ENCODE measurements at regions not wholly inside any gene's neighbourhood (a gene's known extent, or its start where the extent isn't known, plus 50 kb on each side); places are given as distances from the start of the nearest gene placed in this dataset.

- WGBS (ENCODE audit: insufficient coverage), result 100% methylated on average over 1 of the region's 4 CpGs
- H2AFZ ChIP-seq (ENCODE audit: insufficient read depth, low read depth, low read length, poor library complexity, severe bottlenecking), result no peak overlapping the region
These were observed 435.0 kb downstream of the CNTN6 start for GRCh38 chr3:1527786-1528185.

GRCh38 chr3:1528621-1529020, 435.8 kb downstream of the CNTN6 start:
- no peak overlapping the region for H3K9ac ChIP-seq (ENCODE audit: insufficient read depth, low read length, poor library complexity, severe bottlenecking)
- H3K4me2 ChIP-seq (replicated peaks; ENCODE audit: extremely low read depth, low read length, poor library complexity, severe bottlenecking), result no peak overlapping the region
- TF ChIP-seq, protein P1, sequence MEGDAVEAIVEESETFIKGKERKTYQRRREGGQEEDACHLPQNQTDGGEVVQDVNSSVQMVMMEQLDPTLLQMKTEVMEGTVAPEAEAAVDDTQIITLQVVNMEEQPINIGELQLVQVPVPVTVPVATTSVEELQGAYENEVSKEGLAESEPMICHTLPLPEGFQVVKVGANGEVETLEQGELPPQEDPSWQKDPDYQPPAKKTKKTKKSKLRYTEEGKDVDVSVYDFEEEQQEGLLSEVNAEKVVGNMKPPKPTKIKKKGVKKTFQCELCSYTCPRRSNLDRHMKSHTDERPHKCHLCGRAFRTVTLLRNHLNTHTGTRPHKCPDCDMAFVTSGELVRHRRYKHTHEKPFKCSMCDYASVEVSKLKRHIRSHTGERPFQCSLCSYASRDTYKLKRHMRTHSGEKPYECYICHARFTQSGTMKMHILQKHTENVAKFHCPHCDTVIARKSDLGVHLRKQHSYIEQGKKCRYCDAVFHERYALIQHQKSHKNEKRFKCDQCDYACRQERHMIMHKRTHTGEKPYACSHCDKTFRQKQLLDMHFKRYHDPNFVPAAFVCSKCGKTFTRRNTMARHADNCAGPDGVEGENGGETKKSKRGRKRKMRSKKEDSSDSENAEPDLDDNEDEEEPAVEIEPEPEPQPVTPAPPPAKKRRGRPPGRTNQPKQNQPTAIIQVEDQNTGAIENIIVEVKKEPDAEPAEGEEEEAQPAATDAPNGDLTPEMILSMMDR (IDR thresholded peaks at IDR 0.05), result no peak
- no peak for DNase-seq
- no peak overlapping the region for H3K27ac ChIP-seq (ENCODE audit: low read depth in 1 of 2, low read length in 2 of 2)
- no peaks in the 10 kb centered on the region for H4K20me1 ChIP-seq (ENCODE audit: insufficient read depth, low read length)
- H3K4me3 Mint-ChIP-seq, result no peak overlapping the region
- no peak overlapping the region for H2AFZ ChIP-seq (ENCODE audit: insufficient read depth, low read depth, low read length, poor library complexity, severe bottlenecking)
- no peaks in the 10 kb centered on the region for H3K27me3 ChIP-seq (ENCODE audit: control insufficient read depth in 2 of 2, insufficient read depth in 2 of 2, low read length in 2 of 2)
- H3K9me3 Mint-ChIP-seq, result peaks cover 0 to 10% (median 3%) of the 10 kb centered on the region in 7 donors
- H3K9me3 ChIP-seq (replicated peaks in 1 of 2; ENCODE audit: control insufficient read depth in 1 of 2, insufficient read depth in 1 of 2, low read length in 2 of 2), result peaks cover 5 to 12% of the 10 kb centered on the region in 2 donors
- intact Hi-C loops (cut with micrococcal nuclease), result no loop called here
- no peak overlapping the region for H3K4me3 ChIP-seq (replicated peaks in 1 of 3; ENCODE audit: low read depth in 2 of 3, low read length in 3 of 3)
- H3K27ac Mint-ChIP-seq, result no peak overlapping the region
- H3K79me2 ChIP-seq (ENCODE audit: insufficient read depth, low read length), result no peaks in the 10 kb centered on the region
- no peaks in the 10 kb centered on the region for H3K36me3 ChIP-seq (replicated peaks in 1 of 2; ENCODE audit: control insufficient read depth in 1 of 2, insufficient read depth in 2 of 2, low read length in 2 of 2)
- H3K4me1 Mint-ChIP-seq, result no peaks in the 10 kb centered on the region
- no peaks in the 10 kb centered on the region for H3K36me3 Mint-ChIP-seq
- no CpG with 5 or more reads among the region's 4 CpGs for WGBS (ENCODE audit: insufficient coverage)
- no peaks in the 10 kb centered on the region for H3K4me1 ChIP-seq (ENCODE audit: control insufficient read depth in 1 of 2, insufficient read depth in 2 of 2, low read length in 2 of 2)
- H3K27me3 Mint-ChIP-seq (ENCODE audit: low read depth in 3 of 3), result peaks cover 0 to 2% (median 0%) of the 10 kb centered on the region in 3 donors

More at GRCh38 chr3:1527786-1528185, 435.0 kb downstream of the CNTN6 start:
- Histone ChIP-seq H3K27ac (ENCODE audit: low read depth in 1 of 2, low read length in 2 of 2) (no peak overlapping the region), H3K27me3 (ENCODE audit: control insufficient read depth in 2 of 2, insufficient read depth in 2 of 2, low read length in 2 of 2) (no peaks in the 10 kb centered on the region), H3K4me3 (replicated peaks in 1 of 3; ENCODE audit: low read depth in 2 of 3, low read length in 3 of 3) (no peak overlapping the region), H3K36me3 (replicated peaks in 1 of 2; ENCODE audit: control insufficient read depth in 1 of 2, insufficient read depth in 2 of 2, low read length in 2 of 2) (no peaks in the 10 kb centered on the region), H3K4me2 (replicated peaks; ENCODE audit: extremely low read depth, low read length, poor library complexity, severe bottlenecking) (no peak overlapping the region), H4K20me1 (ENCODE audit: insufficient read depth, low read length) (no peaks in the 10 kb centered on the region), H3K79me2 (ENCODE audit: insufficient read depth, low read length) (no peaks in the 10 kb centered on the region), H3K4me1 (ENCODE audit: control insufficient read depth in 1 of 2, insufficient read depth in 2 of 2, low read length in 2 of 2) (no peaks in the 10 kb centered on the region), H3K9ac (ENCODE audit: insufficient read depth, low read length, poor library complexity, severe bottlenecking) (no peak overlapping the region), H3K9me3 (replicated peaks in 1 of 2; ENCODE audit: control insufficient read depth in 1 of 2, insufficient read depth in 1 of 2, low read length in 2 of 2) (peaks cover 5 to 12% of the 10 kb centered on the region in 2 donors)
- TF ChIP-seq, protein P1 (IDR thresholded peaks at IDR 0.05), result no peak
- intact Hi-C loops (cut with micrococcal nuclease), result no loop called here
- DNase-seq, result no peak
- Mint-ChIP-seq H3K4me1 (no peaks in the 10 kb centered on the region), H3K9me3 (peaks cover 0 to 10% (median 3%) of the 10 kb centered on the region in 7 donors), H3K4me3 (no peak overlapping the region), H3K36me3 (no peaks in the 10 kb centered on the region), H3K27me3 (ENCODE audit: low read depth in 3 of 3) (peaks cover 0 to 2% (median 0%) of the 10 kb centered on the region in 3 donors), H3K27ac (no peak overlapping the region)
